HT1080 (cell line): ENCODE measurements at regions not wholly inside any gene's neighbourhood (a gene's known extent, or its start where the extent isn't known, plus 50 kb on each side); places are given as distances from the start of the nearest gene placed in this dataset.

Experiments
- DNase-seq: peaks from one replicate; pipeline ENCODE4 v3.0.0-alpha.2; 2015; ENCODE audit warnings: low read depth

GRCh38 chrX:155694649-155695048, 81.9 kb upstream of the TMLHE start:
- no peak for DNase-seq

- no peak for DNase-seq
Measured at GRCh38 chrX:155682834-155683233, 70.1 kb upstream of the TMLHE start.

- DNase-seq = no peak
Measured at GRCh38 chrX:155679715-155680114, 67.0 kb upstream of the TMLHE start.

GRCh38 chrX:155673338-155673737, 60.6 kb upstream of the TMLHE start:
- no peak for DNase-seq

GRCh38 chrX:155666741-155667140, 54.0 kb upstream of the TMLHE start:
- DNase-seq = no peak
